ENCODE measurements at regions not wholly inside any gene's neighbourhood (a gene's known extent, or its start where the extent isn't known, plus 50 kb on each side); places are given as distances from the start of the nearest gene placed in this dataset.
"Not testable (repeated sequence)": the region's sequence is repeated elsewhere in the genome, so short reads cannot be mapped to it uniquely, and the experiment has no call there.

DNA sequence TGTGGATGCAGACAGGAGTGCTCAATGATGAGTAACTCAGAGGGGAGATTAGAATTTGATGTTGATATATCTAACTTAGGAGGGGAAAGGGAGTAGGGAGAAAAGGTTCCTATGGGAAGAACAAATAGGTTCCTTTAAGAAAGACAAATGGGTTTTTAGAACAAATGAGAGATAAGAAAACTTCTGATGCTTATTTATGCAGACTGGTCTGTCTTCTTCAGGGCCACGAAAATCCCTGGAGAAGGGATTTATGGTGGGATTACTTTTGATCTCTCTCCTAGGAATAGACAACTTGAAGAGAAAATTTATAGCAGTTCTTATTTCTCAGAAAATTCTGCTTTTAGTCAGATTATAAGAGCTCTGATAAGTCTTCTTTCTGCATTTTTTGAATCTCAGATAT is 99.0 kb upstream of the DDHD1 start:
- TF ChIP-seq, protein P1, sequence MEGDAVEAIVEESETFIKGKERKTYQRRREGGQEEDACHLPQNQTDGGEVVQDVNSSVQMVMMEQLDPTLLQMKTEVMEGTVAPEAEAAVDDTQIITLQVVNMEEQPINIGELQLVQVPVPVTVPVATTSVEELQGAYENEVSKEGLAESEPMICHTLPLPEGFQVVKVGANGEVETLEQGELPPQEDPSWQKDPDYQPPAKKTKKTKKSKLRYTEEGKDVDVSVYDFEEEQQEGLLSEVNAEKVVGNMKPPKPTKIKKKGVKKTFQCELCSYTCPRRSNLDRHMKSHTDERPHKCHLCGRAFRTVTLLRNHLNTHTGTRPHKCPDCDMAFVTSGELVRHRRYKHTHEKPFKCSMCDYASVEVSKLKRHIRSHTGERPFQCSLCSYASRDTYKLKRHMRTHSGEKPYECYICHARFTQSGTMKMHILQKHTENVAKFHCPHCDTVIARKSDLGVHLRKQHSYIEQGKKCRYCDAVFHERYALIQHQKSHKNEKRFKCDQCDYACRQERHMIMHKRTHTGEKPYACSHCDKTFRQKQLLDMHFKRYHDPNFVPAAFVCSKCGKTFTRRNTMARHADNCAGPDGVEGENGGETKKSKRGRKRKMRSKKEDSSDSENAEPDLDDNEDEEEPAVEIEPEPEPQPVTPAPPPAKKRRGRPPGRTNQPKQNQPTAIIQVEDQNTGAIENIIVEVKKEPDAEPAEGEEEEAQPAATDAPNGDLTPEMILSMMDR (conservative IDR thresholded peaks at IDR 0.05; ENCODE audit: low read depth): no peak
- POLR2A ChIA-PET (ENCODE audit: low non-redundant PET): no interaction called here
- H3K27ac ChIP-seq: no peak overlapping the region
- DNase-seq (ENCODE audit: low spot score): no peak
- CTCF ChIA-PET: no interaction called here

DNA sequence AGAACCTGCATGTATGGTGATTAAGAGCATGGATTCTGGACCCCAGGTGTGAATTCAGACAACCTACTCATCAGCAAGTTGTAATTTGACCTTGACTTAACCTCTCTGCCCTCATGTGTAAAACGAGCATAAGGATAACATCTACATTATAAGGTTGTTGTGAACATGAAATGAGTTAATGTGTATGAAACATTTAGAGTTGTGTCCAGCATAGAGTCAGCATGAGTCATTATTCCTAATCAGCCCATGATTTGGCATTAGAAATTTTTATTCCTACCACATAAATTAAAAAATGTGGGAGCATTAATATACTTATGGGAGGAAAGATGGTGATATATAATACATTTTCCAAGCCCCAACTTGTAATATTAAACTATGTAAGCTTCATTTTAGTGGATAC is 95.9 kb upstream of the DDHD1 start:
- POLR2A ChIA-PET (ENCODE audit: low non-redundant PET): no interaction called here
- TF ChIP-seq, protein P1 (conservative IDR thresholded peaks at IDR 0.05; ENCODE audit: low read depth): no peak
- no peak overlapping the region for H3K27ac ChIP-seq
- CTCF ChIA-PET: no interaction called here
- DNase-seq (ENCODE audit: low spot score): no peak

DNA sequence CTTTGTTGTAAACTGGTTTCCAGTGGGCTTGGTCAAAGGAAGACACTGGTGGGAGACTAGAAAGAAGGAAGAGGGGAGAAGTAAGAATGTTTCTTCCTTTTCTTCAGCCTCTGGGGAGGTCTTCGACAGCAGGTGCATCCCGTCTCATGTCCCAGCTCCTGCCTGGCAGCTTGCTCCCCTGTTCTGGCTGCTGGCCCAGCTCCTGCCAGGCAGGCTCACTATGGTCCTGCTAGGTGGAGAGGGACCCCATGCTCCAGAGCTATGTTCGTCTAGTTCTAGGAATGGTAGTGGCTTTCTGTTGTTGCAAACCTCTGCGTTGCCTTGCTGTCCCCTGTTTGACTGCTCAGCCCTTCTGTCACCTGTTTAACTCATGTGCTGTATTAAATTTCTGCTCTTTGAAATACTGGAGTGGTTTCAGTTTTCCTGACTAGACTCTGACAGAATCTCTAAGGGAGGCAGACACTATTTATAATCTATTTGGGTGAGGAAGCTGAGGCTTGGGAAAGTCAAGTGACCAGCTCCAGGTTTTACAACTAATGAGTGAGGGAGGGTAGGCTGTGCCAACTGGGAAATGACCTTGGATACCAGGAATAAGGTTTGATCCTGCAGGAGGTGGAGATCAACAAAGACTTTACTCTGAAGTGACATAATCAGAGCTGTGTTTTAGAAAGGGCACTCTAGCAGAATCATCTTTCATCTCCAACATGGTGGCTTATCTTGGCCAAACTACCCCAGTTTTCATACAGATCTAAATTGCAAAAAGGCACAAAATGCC is 94.7 kb upstream of the DDHD1 start:
- H3K27ac ChIP-seq: no peak overlapping the region
- DNase-seq (ENCODE audit: low spot score): no peak
- CTCF ChIA-PET: interaction anchor here (1.2 kb wide), 1 partner anchor 23 kb away, joined by 4 read pairs; no protein-coding TSS in a partner anchor
- POLR2A ChIA-PET (ENCODE audit: low non-redundant PET): no interaction called here
- TF ChIP-seq, protein P1 (conservative IDR thresholded peaks at IDR 0.05; ENCODE audit: low read depth): no peak

- DNase-seq (ENCODE audit: low spot score); POLR2A ChIA-PET (ENCODE audit: low non-redundant PET); H3K27ac ChIP-seq: not testable (repeated sequence)
- CTCF ChIA-PET: interaction anchor here (0.6 kb wide), 1 partner anchor 78 kb away, joined by 3 read pairs; no protein-coding TSS in a partner anchor
Observed at GRCh38 chr14:53242898-53243297, 89.8 kb upstream of the DDHD1 start.

DNA sequence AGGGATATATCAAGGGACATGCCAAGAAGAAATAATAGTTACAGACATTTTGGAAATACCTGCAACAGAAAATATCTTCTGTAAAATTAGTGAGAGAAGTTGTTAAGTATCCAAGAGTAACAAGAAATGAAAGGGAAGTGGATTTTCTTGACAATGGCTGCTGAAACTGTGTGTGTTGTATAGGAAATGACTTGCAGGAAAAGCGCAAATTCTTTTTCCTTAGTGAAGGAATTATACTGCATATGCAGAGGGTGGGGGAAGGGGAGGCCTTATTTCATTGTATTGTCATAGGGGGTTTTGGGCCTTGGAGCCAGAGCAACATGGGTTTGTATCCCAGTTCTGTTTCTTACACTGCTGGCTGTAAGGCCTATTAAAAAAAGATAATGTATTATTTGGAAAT is 84.4 kb upstream of the DDHD1 start:
- TF ChIP-seq, protein P1 (conservative IDR thresholded peaks at IDR 0.05; ENCODE audit: low read depth): no peak
- DNase-seq (ENCODE audit: low spot score): no peak
- ChIA-PET POLR2A (ENCODE audit: low non-redundant PET) (no interaction called here), CTCF (no interaction called here)
- H3K27ac ChIP-seq: no peak overlapping the region

GRCh38 chr14:53236708-53237107 is 83.6 kb upstream of the DDHD1 start:
- TF ChIP-seq, protein P1 (conservative IDR thresholded peaks at IDR 0.05; ENCODE audit: low read depth): no peak
- no peak overlapping the region for H3K27ac ChIP-seq
- no peak for DNase-seq (ENCODE audit: low spot score)
- ChIA-PET CTCF (interaction anchor here (0.6 kb wide), 1 partner anchor 15 kb away, joined by 3 read pairs; no protein-coding TSS in a partner anchor), POLR2A (ENCODE audit: low non-redundant PET) (no interaction called here)

- POLR2A ChIA-PET (ENCODE audit: low non-redundant PET): no interaction called here
Observed at GRCh38 chr14:53231171-53231570, 78.0 kb upstream of the DDHD1 start.

More at GRCh38 chr14:53231171-53231570, 78.0 kb upstream of the DDHD1 start:
- H3K27ac ChIP-seq: no peak overlapping the region
- CTCF ChIA-PET: interaction anchor here (0.7 to 1.0 kb wide), 3 partner anchors 65 to 225 kb away, joined by 3 read pairs; no protein-coding TSS in a partner anchor
- TF ChIP-seq, protein P1 (conservative IDR thresholded peaks at IDR 0.05; ENCODE audit: low read depth): no peak
- no peak for DNase-seq (ENCODE audit: low spot score)
